ENCODE measurements at regions not wholly inside any gene's neighbourhood (a gene's known extent, or its start where the extent isn't known, plus 50 kb on each side); places are given as distances from the start of the nearest gene placed in this dataset.

DNA sequence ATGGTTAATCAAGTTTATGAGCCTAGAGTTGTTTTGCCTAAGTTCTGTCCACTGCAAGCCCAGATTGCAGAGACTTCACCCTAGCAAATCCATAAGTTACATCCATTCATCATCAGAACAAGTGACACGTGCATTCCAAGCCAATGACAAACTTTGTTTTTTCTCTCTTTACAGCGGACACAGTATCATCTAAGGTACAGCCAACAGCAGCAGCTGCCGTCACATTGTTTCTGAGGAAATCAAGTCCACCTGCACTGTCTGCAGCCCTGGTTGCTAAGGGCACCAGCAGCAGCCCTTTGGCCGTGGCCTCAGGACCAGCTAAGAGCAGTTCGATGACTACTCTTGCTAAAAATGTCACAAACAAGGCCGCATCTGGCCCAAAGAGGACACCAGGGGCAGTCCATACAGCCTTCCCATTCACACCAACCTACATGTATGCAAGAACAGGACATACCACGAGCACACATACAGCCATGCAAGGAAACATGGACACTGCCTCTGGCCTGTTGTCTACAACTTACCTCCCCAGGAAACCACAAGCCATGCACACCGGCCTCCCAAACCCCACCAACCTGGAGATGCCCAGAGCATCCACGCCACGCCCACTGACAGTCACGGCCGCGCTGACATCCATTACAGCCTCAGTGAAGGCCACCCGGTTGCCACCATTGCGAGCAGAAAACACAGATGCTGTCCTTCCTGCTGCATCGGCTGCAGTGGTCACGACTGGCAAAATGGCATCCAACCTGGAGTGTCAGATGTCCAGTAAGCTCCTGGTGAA lies 155.8 kb downstream of the C11orf91 start:
- no peaks in the 10 kb centered on the region for H3K36me3 ChIP-seq (replicated peaks in 1 of 2; ENCODE audit: control extremely low read depth in 1 of 2, control insufficient read depth in 1 of 2, extremely low read depth in 1 of 2, insufficient read depth in 2 of 2, low read length in 1 of 2)
- no peaks in the 10 kb centered on the region for H3K9me3 ChIP-seq (ENCODE audit: control extremely low read depth in 1 of 3, control insufficient read depth in 2 of 3, insufficient read depth in 1 of 3, low read length in 2 of 3)
- H3K4me3 ChIP-seq (ENCODE audit: control extremely low read depth in 1 of 5, extremely low read depth in 1 of 5, insufficient read depth in 1 of 5, low read depth in 2 of 5, low read length in 4 of 5): no peak overlapping the region
- H3K4me1 ChIP-seq (ENCODE audit: control insufficient read depth in 2 of 2, insufficient read depth in 2 of 2, low read length in 2 of 2): no peaks in the 10 kb centered on the region
- intact Hi-C loops (cut with micrococcal nuclease): no loop called here
- H3K27ac ChIP-seq (ENCODE audit: low read length in 2 of 2): no peak overlapping the region
- WGBS (ENCODE audit: insufficient coverage): 96% methylated on average over 17 of the region's 17 CpGs
- DNase-seq (no peak), ATAC-seq (ENCODE audit: low read depth) (no peak)
- H3K9me3 Mint-ChIP-seq (ENCODE audit: insufficient read depth): no peaks in the 10 kb centered on the region
- H3K9ac ChIP-seq (ENCODE audit: low read length): no peak overlapping the region
- no peak for TF ChIP-seq EZH2 (IDR thresholded peaks at IDR 0.05; ENCODE audit: borderline replicate concordance, insufficient read depth, low read depth, low read length, poor library complexity, severe bottlenecking)
- H3K4me2 ChIP-seq (replicated peaks; ENCODE audit: low read depth, low read length, poor library complexity, severe bottlenecking): no peak overlapping the region
- ChIA-PET POLR2A (no interaction called here), CTCF (interaction anchor here (1.1 to 6.6 kb wide), 2 partner anchors 13 to 198 kb away, joined by 3 to 61 read pairs; no protein-coding TSS in a partner anchor)
- H3K79me2 ChIP-seq (ENCODE audit: control insufficient read depth, insufficient read depth, low read length): no peaks in the 10 kb centered on the region
- no peak overlapping the region for H2AFZ ChIP-seq (ENCODE audit: insufficient read depth, low read depth, low read length, poor library complexity, severe bottlenecking)
- H3K4me1 Mint-ChIP-seq: no peaks in the 10 kb centered on the region
- peaks cover 0 to 8% (median 3%) of the 10 kb centered on the region in 4 experiments for H3K27me3 ChIP-seq (replicated peaks in 1 of 4; ENCODE audit: control extremely low read depth in 1 of 4, control insufficient read depth in 3 of 4, insufficient read depth in 4 of 4, low read length in 3 of 4)
- no peak overlapping the region for H3K4me3 Mint-ChIP-seq
- no peak overlapping the region for H3K27ac Mint-ChIP-seq
- H4K20me1 ChIP-seq (ENCODE audit: control insufficient read depth, insufficient read depth, low read length, poor library complexity, severe bottlenecking): no peaks in the 10 kb centered on the region
- peaks cover 33% of the 10 kb centered on the region for H3K27me3 Mint-ChIP-seq

DNA sequence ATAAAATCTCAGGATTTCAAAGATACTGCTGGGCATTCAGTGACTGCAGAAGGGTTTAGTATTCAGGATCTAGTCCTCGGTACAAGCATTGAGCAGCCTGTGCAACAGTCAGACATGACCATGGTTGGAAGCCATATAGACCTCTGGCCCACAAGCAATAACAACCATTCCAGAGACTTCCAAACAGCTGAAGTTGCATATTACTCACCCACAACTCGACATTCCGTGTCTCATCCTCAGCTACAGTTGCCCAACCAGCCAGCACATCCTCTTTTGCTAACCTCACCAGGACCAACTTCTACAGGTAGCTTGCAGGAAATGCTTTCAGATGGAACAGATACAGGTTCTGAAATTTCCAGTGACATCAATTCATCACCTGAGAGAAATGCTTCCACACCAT lies 156.8 kb downstream of the C11orf91 start:
- TF ChIP-seq, protein P1, sequence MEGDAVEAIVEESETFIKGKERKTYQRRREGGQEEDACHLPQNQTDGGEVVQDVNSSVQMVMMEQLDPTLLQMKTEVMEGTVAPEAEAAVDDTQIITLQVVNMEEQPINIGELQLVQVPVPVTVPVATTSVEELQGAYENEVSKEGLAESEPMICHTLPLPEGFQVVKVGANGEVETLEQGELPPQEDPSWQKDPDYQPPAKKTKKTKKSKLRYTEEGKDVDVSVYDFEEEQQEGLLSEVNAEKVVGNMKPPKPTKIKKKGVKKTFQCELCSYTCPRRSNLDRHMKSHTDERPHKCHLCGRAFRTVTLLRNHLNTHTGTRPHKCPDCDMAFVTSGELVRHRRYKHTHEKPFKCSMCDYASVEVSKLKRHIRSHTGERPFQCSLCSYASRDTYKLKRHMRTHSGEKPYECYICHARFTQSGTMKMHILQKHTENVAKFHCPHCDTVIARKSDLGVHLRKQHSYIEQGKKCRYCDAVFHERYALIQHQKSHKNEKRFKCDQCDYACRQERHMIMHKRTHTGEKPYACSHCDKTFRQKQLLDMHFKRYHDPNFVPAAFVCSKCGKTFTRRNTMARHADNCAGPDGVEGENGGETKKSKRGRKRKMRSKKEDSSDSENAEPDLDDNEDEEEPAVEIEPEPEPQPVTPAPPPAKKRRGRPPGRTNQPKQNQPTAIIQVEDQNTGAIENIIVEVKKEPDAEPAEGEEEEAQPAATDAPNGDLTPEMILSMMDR (IDR thresholded peaks at IDR 0.05): no peak
- TF ChIP-seq EZH2 (IDR thresholded peaks at IDR 0.05; ENCODE audit: borderline replicate concordance, insufficient read depth, low read depth, low read length, poor library complexity, severe bottlenecking): no peak
- H2AFZ ChIP-seq (ENCODE audit: insufficient read depth, low read depth, low read length, poor library complexity, severe bottlenecking): no peak overlapping the region
- intact Hi-C loops (cut with micrococcal nuclease): loop anchor here (2.0 kb wide), 1 partner anchor 181 kb away; no protein-coding TSS in a partner anchor
- H3K36me3 ChIP-seq (replicated peaks in 1 of 2; ENCODE audit: control extremely low read depth in 1 of 2, control insufficient read depth in 1 of 2, extremely low read depth in 1 of 2, insufficient read depth in 2 of 2, low read length in 1 of 2): no peaks in the 10 kb centered on the region
- H3K27me3 ChIP-seq (replicated peaks in 1 of 4; ENCODE audit: control extremely low read depth in 1 of 4, control insufficient read depth in 3 of 4, insufficient read depth in 4 of 4, low read length in 3 of 4): peaks cover 0 to 8% (median 3%) of the 10 kb centered on the region in 4 experiments
- H3K27ac ChIP-seq (ENCODE audit: low read length in 2 of 2): no peak overlapping the region
- H3K9me3 ChIP-seq (ENCODE audit: control extremely low read depth in 1 of 3, control insufficient read depth in 2 of 3, insufficient read depth in 1 of 3, low read length in 2 of 3): no peaks in the 10 kb centered on the region
- H3K4me1 ChIP-seq (ENCODE audit: control insufficient read depth in 2 of 2, insufficient read depth in 2 of 2, low read length in 2 of 2): no peaks in the 10 kb centered on the region
- no peak for DNase-seq
- 72% methylated on average over 3 of the region's 3 CpGs for WGBS (ENCODE audit: insufficient coverage)
- H3K9ac ChIP-seq (ENCODE audit: low read length): no peak overlapping the region
- Mint-ChIP-seq H3K27me3 (peaks cover 36% of the 10 kb centered on the region), H3K27ac (no peak overlapping the region), H3K9me3 (ENCODE audit: insufficient read depth) (no peaks in the 10 kb centered on the region), H3K4me1 (no peaks in the 10 kb centered on the region), H3K4me3 (no peak overlapping the region)
- no peaks in the 10 kb centered on the region for H3K79me2 ChIP-seq (ENCODE audit: control insufficient read depth, insufficient read depth, low read length)
- no peak for ATAC-seq (ENCODE audit: low read depth)
- ChIA-PET CTCF (interaction anchor here (0.6 to 6.6 kb wide), 4 partner anchors 12 to 428 kb away, joined by 3 to 61 read pairs (median 3); no protein-coding TSS in a partner anchor), POLR2A (no interaction called here)
- H4K20me1 ChIP-seq (ENCODE audit: control insufficient read depth, insufficient read depth, low read length, poor library complexity, severe bottlenecking): no peaks in the 10 kb centered on the region
- H3K4me3 ChIP-seq (ENCODE audit: control extremely low read depth in 1 of 5, extremely low read depth in 1 of 5, insufficient read depth in 1 of 5, low read depth in 2 of 5, low read length in 4 of 5): no peak overlapping the region
- no peak overlapping the region for H3K4me2 ChIP-seq (replicated peaks; ENCODE audit: low read depth, low read length, poor library complexity, severe bottlenecking)

All from B cell (primary cell).